Activated gamma-delta T cell treated with anti-CD3 and anti-CD28 coated beads, Interleukin-2, amount 50 U/mL, for 16 hours (primary cell): ENCODE measurements at regions not wholly inside any gene's neighbourhood (a gene's known extent, or its start where the extent isn't known, plus 50 kb on each side); places are given as distances from the start of the nearest gene placed in this dataset.

ENCODE experiments used
- DNase-seq: peaks from one replicate; pipeline ENCODE4 v3.0.0-alpha.2; 2020; ENCODE audit warnings: low read depth

DNA sequence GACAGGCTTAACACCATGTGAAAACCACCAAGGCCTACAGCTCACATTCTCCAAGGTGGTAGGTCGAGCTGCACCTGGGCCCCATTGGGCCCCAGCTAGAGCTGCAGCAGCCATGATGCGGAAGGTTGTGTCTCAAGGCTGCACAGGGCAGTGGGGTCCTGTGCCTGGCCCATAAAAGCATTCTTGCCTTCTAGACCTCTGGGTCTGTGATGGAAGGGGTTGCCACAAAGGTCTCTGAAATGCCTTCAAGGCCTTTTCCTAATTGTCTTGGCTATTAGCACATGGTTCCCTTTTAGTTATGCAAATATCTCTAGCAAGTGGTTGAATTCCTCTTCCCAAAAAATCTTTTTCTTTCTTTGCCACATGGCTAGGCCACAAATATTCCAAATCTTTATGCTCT, 52.5 kb upstream of the C11orf58 start:
- DNase-seq = no peak

DNA sequence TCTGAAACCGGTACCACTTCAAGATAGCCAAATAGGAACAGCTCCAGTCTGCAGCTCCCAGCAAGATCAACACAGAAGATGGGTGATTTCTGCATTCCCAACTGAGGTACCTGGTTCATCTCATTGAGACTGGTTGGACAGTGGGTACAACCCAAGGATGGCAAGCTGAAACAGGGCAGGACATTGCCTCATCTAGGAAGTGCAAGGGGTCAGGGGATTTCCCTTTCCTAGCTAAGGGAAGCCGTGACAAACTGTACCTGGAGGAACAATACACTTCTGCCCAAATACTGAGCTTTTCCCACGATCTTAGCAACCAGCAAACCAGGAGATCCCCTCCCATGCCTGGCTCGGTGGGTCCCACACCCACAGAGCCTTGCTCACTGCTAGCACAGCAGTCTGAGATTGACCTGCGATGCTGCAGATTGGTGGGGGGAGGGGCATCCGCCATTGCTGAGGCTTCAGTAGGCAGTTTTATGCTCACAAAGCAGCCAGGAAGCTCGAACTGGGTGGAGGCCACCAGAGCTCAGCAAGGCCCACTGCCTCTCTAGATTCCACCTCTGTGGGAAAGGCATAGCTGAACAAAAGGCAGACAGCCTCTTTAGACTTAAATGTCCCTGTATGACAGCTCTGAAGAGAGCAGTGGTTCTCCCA, 59.9 kb upstream of the C11orf58 start:
- no peak for DNase-seq

DNA sequence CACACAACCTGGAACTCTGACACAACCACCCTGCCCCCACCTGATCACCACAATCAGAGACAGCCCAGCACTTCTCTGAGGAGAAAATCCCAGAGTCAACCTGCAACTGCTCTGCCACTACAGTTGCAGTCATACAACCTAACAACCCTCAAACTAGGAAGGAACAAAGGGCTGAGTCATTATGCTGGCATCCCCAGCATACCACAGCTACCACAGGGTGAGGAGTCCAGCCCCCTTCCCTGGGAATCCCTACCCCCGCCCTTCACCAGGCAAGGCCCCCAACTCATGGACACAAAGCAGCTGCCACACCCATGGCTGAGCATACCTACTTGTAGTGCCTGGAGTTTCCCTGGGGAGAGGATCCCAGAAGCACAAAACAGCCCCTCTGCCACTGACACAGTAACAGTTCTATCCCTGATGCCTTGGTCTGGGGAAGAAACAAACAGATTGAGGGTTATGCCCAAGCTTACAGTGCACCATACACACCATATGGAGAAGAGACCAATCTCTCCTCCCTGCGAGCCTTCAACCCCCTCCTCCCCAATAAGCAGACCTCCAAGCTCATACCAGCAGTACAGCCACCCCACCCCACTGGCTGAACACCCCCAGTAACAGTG, 68.5 kb upstream of the C11orf58 start:
- no peak for DNase-seq

GRCh38 chr11:16632295-16633200, 105.9 kb upstream of the C11orf58 start:
- DNase-seq = no peak

GRCh38 chr11:16630651-16631050, 107.8 kb upstream of the C11orf58 start:
- DNase-seq = no peak

- no peak for DNase-seq
Observed at GRCh38 chr11:16618431-16618830, 120.0 kb upstream of the C11orf58 start.

DNA sequence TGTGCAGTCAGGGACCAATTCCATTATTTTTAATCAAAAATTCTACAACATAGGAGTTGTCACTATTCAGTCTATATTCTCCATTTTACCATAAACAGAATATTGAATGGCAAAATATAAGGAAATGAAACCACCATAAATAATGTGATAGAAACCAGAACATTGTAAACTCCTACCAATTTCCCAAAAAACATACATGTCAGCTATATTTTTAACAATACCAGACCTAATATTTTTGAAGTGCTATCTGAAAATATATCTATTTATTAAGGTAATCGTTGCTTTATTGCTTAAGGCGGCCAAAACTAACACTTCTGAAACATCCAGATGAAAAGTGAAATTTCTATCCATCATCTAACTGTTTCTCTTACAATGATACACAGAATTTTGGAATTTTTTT, 123.0 kb upstream of the C11orf58 start:
- DNase-seq = no peak

DNA sequence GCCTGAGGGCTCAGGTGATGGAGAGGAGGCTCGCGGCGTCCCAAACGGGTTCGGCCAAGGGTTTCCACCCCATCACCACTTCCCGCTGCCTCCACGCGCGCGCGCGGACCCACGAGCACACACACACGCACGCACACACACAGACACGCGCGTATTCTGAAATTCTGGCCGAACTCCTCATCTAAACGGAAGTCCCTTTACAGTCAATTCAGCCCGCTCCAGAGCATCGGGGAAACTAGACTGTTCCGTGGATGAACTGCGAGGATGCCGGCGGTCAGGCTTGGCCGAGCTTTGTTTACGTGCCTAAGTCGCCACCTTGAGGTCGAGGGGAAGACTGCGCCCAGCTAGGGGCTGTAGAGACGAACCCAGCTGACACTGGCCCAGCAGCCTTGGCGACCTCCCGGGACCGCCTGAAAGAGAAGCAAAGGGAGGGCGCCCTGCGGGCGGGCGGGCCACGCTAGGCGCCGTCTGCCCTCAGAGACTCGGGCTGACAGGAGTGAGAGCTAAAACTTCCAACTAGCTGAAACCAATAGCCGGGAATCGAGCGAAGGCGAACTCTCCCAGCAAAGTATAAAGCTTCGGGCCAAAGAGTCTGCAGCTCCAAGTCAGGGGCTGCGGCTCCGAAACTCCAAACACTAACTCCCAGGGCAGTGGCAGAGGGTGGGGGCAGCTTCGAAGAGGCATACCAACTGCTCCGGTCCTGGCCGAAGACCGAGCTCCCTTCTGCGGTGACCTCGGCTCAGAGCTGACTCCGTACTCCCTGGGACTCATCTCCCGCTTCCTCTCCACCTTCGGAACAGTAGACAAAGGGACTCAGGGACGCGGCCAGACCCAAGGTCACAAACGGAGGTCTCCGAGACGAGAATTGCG, 124.7 kb upstream of the C11orf58 start:
- no peak for DNase-seq

DNA sequence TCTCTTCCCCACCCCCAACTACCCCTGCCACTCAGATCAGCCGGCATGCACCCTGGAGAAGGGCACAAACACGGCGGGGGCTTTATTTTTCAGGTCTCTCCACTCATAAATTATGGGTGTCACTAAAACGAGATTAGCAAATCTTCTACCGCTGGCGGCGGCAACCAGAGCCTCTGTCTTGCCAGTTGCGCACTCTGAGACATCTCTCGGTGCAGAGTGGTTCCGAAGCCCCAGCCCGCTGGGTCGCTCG, 125.3 kb upstream of the C11orf58 start:
- DNase-seq = no peak

DNA sequence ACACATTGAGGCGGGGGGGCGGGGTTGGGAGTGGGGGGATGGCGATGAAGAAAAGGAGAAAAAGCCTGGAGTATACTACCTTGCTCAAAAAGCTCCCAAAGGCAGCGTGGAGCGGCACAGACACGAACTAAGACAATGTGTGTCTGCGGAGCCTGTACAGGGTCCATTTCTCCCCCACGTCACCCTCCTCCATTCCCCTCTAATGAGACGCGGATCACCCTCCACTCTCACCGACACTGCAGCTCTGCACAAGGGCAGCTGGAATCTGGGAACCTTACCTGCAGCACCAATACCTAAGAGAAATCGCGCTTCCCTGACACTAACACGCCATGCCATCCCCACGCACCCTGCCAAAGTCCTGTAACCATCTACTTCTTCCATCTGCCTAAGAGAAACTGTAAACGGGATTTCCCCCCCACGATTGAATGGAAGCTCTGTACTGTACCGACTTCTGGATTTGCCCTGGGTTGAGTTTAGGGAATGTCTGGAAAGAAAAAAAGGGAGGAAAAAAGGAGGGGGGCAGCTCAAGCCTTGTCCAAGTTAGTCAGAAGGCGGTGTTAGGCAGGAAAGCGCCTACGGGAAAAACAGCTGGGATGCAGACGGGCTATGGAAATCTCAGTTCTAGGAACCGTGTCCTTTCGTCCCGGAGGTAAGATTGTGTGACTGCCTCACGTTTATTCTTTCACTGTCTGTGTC, 125.7 kb upstream of the C11orf58 start:
- no peak for DNase-seq

GRCh38 chr11:16611926-16612565, 126.4 kb upstream of the C11orf58 start:
- DNase-seq = no peak

DNA sequence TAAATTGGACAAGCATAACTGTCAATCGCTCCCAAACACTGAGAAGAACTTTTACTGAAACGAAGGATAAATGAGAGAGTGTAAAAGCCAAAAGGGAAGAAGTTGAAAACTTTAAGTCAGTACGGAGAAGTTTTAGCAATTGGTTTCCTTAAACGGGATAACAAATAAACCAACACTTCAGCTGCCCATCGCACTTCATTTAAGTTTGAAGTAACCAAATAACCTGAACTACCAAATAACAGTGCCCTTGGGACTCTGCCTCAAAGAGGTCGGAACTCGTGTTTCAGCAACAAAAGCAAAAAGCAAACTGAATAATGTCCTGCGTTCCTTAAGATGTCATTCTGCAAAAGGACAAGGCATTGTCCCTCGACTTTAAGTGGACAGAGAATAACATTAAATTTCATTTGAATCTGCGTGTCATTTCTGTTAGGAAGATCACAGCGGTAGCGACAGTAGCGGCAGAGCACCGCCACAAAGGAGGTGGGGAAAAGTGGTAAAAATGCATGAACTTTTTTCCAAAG, 127.0 kb upstream of the C11orf58 start:
- DNase-seq = no peak

- no peak for DNase-seq
Observed at GRCh38 chr11:16610738-16611388, 127.6 kb upstream of the C11orf58 start.

GRCh38 chr11:16610213-16610737, 128.2 kb upstream of the C11orf58 start:
- no peak for DNase-seq

DNA sequence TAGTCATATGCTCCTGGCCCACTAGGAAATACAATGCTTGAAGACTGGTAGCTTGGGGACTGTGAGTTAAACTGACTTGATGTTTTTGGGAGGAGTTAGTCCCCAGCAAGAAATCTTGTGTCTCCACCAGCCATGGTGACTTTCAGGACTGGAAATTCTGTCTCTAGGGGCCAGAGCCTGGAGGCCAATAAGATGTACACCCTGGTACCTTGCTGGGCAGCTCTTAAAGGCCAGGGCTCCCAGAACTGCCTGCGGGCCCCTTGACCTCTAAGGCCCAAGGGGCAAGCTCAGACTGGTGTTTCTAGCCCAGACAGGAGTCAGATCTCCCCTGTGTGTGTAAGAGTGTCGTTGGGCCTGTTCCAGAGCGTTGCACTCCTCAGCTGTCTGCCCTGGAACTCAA, 128.7 kb upstream of the C11orf58 start:
- DNase-seq = no peak

- DNase-seq = no peak
Observed at GRCh38 chr11:16607675-16608644, 130.5 kb upstream of the C11orf58 start.

- DNase-seq = no peak
Observed at GRCh38 chr11:16606784-16607674, 131.4 kb upstream of the C11orf58 start.
